NCI-H82 treated with DMSO at 0.1 percent for 48 hours (cell line): ENCODE measurements at regions not wholly inside any gene's neighbourhood (a gene's known extent, or its start where the extent isn't known, plus 50 kb on each side); places are given as distances from the start of the nearest gene placed in this dataset.
"Not testable (repeated sequence)": the region's sequence is repeated elsewhere in the genome, so short reads cannot be mapped to it uniquely, and the experiment has no call there.

Source experiments
- DNase-seq: peaks from one replicate; lab custom pipeline; 2025; ENCODE audit not compliant: unreplicated experiment; lab: John Stamatoyannopoulos, UW

- DNase-seq: not testable (repeated sequence)
These were observed 1495.9 kb upstream of the DDX18 start for GRCh38 chr2:116318551-116318950.

DNA sequence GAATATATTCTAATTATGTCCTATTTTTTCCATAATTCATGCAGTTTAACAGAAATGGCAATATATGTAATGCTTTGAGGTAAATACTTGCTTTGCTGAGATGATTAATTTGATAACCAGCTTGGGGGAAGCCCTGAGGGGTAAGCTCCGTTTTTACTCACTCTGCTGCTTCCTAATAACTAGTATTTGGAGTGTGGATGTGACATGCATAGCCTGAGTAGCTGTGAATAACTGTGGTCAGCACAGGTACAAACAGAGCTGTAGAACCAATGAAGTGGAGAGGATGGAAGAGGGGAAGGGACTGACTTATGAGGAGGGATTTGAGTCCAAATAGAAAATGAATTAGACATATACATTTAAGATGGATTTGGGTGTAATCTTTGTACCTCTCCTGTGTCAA is 1495.5 kb upstream of the DDX18 start:
- no peak for DNase-seq

DNA sequence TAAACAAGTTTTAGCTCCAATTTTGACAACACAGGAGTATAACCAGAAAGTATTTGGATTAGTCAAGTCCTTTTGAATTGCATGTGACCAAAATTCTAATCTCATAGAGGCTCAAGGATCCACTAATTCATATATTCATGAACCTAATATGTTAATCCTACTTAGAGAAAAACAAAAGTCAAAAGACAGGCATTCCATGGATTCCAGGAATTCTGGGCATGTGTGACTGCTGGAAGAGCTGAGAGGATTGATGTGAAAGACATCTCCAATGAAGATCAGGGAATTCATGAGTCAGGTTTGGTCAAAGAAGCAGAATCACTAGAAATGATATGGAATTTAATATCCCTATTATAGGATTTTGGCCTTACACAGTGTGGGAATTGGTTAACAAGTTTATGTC is 1494.6 kb upstream of the DDX18 start:
- no peak for DNase-seq

DNA sequence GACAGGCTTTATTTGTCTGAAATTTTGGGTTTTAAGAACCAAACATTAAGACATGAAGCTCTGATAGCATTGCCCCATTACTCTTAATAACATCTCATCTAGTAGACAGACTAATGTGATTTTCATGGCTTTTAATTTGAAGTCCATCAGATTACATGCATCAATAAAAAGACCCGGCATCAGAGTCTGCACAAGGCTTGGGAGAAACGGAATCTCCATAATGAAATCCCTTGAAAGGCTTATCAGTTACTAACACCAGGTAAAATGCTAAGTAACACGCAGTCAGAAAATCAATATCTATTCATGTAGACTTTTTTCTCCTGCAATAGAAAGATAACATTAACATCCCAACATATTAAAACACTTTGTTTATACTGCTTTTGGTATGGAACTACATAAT is 1485.2 kb upstream of the DDX18 start:
- DNase-seq: no peak

DNA sequence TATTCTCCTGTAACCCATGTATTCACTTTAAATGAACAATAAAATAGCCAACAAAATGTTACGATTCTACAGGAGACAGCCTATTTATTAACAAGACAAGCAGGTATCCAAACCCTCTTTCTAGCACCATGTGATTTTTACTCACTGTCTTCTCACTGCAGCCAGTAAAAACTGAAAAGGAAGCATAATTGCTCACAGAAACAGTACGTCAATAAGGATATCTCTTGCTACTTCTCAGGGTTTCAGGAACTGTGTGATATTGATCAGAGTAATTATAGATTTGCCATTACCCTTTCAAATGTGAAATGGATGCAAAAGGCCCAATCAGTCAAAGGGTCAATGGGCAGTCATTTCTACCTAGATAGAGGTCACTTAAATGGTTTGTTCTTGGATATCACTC is 1473.8 kb upstream of the DDX18 start:
- DNase-seq: no peak

DNA sequence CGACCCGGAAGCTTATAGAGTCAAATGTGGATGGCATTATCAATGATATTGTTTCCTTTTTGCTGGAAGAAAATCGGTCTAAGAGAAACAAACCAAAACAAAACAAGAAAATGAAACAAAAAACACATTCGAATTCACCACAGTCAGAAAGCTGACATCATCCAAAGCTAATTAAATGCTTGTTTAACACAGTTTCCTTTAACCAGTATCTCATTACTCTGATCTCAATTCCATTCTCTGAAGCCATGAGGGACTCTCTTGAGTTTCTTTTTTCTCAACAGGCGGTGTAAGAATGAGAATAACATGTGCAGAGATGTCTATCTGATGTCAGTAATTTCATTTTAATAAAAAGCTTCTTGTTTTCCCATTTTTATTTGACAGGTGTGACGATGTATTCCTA is 1448.3 kb upstream of the DDX18 start:
- DNase-seq: no peak

GRCh38 chr2:116378786-116379185 is 1435.7 kb upstream of the DDX18 start:
- no peak for DNase-seq

GRCh38 chr2:116411211-116411610 is 1403.3 kb upstream of the DDX18 start:
- no peak for DNase-seq

GRCh38 chr2:116413659-116414058 is 1400.8 kb upstream of the DDX18 start:
- no peak for DNase-seq

GRCh38 chr2:116416731-116417377 is 1397.6 kb upstream of the DDX18 start:
- DNase-seq: no peak

GRCh38 chr2:116435648-116436047 is 1378.8 kb upstream of the DDX18 start:
- DNase-seq: no peak

GRCh38 chr2:116440104-116440653 is 1374.3 kb upstream of the DDX18 start:
- no peak for DNase-seq

DNA sequence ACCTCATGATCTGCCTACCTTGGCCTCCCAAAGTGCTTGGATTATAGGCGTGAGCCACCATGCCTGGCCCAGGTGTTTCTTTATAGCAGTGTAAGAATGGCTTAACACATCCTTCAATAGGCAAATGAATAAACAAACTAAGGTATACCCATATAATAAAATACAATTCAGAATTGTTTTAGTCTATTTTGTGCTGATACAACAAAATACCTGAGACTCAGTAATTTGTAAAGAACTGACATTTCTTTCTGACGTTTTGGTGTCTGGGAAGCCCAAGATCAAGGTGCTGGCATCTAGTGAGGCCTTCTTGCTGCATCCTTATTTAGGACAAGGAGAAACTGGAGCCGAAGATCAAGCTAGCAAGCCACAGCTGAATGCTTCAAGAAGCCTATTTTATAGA is 1372.1 kb upstream of the DDX18 start:
- DNase-seq: no peak

GRCh38 chr2:116444256-116444872 is 1370.1 kb upstream of the DDX18 start:
- no peak for DNase-seq

DNA sequence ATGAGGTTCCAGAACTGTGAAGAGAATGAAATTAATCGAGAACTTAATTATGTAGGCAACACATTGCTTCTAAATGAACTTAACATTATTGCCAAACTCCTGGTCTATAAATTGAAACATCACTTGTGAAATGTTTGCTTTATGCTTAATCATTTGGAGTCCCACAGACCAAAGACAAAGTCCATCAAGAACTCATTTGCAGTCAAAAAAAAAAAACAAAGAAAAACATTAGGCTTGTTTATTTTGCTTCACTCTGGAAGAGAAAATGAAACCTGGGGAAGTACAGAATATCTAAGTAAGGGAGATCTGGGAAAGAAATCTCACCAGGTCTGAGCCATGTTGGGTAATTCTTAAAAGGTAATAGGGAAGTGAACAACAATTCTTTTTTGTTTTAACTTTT is 1363.5 kb upstream of the DDX18 start:
- no peak for DNase-seq

- no peak for DNase-seq
These were observed 1361.8 kb upstream of the DDX18 start for GRCh38 chr2:116452651-116453050.

- DNase-seq: no peak
These were observed 1358.1 kb upstream of the DDX18 start for GRCh38 chr2:116456429-116456828.

DNA sequence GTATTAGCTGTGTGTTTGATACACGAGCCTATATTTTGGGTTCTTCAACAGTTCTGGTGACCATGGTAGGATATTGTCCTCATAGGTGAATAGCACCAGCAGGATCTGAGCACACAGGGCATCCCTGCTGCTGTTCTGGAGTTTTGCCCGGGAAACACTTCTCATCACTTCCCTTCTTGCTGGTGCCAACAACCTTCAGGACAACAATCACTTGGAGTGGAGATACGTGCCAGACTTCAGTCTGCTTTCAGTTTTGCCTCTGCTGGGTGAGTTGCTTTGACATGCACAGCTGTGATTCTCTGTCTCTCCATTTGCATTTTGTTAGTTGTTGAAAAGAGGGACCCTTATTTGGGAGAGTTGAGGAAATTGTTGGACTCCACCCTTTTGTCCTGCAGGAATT is 1347.2 kb upstream of the DDX18 start:
- no peak for DNase-seq

DNA sequence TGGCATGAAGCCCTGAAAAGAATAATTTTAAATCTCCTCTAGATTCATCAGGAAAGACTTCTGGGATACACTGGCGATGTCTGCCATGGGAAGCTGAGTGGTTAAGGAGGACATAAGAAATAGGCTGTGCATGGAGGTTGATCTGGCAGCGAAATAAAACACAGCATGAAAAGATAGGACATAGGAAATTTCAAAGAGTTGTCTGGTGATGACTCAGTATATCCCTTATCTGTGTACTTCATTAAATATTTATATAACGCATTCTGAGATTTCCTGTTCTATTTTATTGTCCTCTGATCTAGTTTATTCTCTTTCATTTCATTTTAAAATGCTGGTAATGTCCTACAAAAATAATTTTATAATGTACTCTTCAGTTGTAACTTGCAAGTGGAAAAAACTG is 1337.3 kb upstream of the DDX18 start:
- DNase-seq: no peak

GRCh38 chr2:116487336-116487735 is 1327.2 kb upstream of the DDX18 start:
- DNase-seq: no peak

DNA sequence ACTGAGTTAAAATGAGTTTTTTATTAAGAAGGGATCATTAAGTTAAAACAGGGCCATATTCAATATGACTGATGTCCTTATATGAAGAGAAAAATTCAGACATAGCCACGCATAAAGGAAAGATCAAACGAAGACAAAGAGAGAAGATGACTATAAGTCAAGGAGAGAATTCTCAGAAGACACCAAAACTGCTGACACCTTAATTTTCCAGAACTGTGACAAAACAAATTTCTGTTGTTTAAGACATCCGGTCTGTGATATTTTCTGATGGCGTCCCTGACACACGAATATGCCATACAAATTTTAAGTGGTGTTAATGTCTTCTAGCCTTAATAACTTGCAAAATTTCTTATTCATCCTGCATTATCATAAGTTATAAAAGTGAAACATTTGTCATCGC is 1325.2 kb upstream of the DDX18 start:
- DNase-seq: no peak

GRCh38 chr2:116489944-116490343 is 1324.5 kb upstream of the DDX18 start:
- DNase-seq: no peak
